COLO668 (cell line): ENCODE measurements at regions not wholly inside any gene's neighbourhood (a gene's known extent, or its start where the extent isn't known, plus 50 kb on each side); places are given as distances from the start of the nearest gene placed in this dataset.
A peak's percentile ranks its signal among the peaks of the same experiment; 100 is the strongest.
"Not testable (repeated sequence)": the region's sequence is repeated elsewhere in the genome, so short reads cannot be mapped to it uniquely, and the experiment has no call there.

Source experiments
- DNase-seq: peaks from one replicate; lab custom pipeline; 2025; ENCODE audit not compliant: unreplicated experiment; lab: John Stamatoyannopoulos, UW

GRCh38 chr15:62316413-62317060, 151.5 kb upstream of the C2CD4B start:
- DNase-seq = no peak

- DNase-seq = no peak
These were observed 155.2 kb upstream of the C2CD4B start for GRCh38 chr15:62320259-62320658.

GRCh38 chr15:62323353-62323890, 158.3 kb upstream of the C2CD4B start:
- DNase-seq = no peak

- no peak for DNase-seq
These were observed 159.3 kb upstream of the C2CD4B start for GRCh38 chr15:62324382-62324781.

GRCh38 chr15:62325597-62325996, 160.5 kb upstream of the C2CD4B start:
- DNase-seq = no peak

- no peak for DNase-seq
These were observed 161.5 kb upstream of the C2CD4B start for GRCh38 chr15:62326460-62327011.

GRCh38 chr15:62327406-62327805, 162.3 kb upstream of the C2CD4B start:
- no peak for DNase-seq

- DNase-seq = not testable (repeated sequence)
These were observed 167.4 kb upstream of the C2CD4B start for GRCh38 chr15:62332472-62332871.

GRCh38 chr15:62334536-62334935, 169.5 kb upstream of the C2CD4B start:
- no peak for DNase-seq

GRCh38 chr15:62337934-62338333, 172.8 kb upstream of the C2CD4B start:
- peak; percentile 45 for DNase-seq

GRCh38 chr15:62338497-62338896, 173.4 kb upstream of the C2CD4B start:
- DNase-seq = peak; percentile 40

- no peak for DNase-seq
These were observed 177.9 kb upstream of the C2CD4B start for GRCh38 chr15:62342959-62343358.

GRCh38 chr15:62343397-62343796, 178.3 kb upstream of the C2CD4B start:
- DNase-seq = peak; percentile 53

GRCh38 chr15:62344806-62345539, 179.9 kb upstream of the C2CD4B start:
- peak; percentile 49 for DNase-seq

GRCh38 chr15:62346168-62346567, 181.1 kb upstream of the C2CD4B start:
- no peak for DNase-seq

- no peak for DNase-seq
These were observed 183.0 kb upstream of the C2CD4B start for GRCh38 chr15:62348118-62348517.

GRCh38 chr15:62348623-62349022, 183.5 kb upstream of the C2CD4B start:
- no peak for DNase-seq

- no peak for DNase-seq
These were observed 187.7 kb upstream of the C2CD4B start for GRCh38 chr15:62352817-62353216.

GRCh38 chr15:62357431-62357830, 192.3 kb upstream of the C2CD4B start:
- DNase-seq = no peak

- DNase-seq = no peak
These were observed 194.3 kb upstream of the C2CD4B start for GRCh38 chr15:62359416-62359815.

- DNase-seq = no peak
These were observed 195.4 kb upstream of the C2CD4B start for GRCh38 chr15:62360332-62361097.
